Superior temporal gyrus (tissue), 1 donor: ENCODE measurements at regions not wholly inside any gene's neighbourhood (a gene's known extent, or its start where the extent isn't known, plus 50 kb on each side); places are given as distances from the start of the nearest gene placed in this dataset.
"Not testable (repeated sequence)": the region's sequence is repeated elsewhere in the genome, so short reads cannot be mapped to it uniquely, and the experiment has no call there.

Experiments used
- DNase-seq: peaks from one replicate; pipeline ENCODE4 v3.0.0-alpha.2; 2016; ENCODE audit errors: extremely low spot score

- no peak for DNase-seq
Measured at GRCh38 chr15:39025321-39025720, 460.7 kb upstream of the RASGRP1 start.

- no peak for DNase-seq
Measured at GRCh38 chr15:39025881-39026280, 461.3 kb upstream of the RASGRP1 start.

GRCh38 chr15:39028069-39028468 is 463.5 kb upstream of the RASGRP1 start:
- no peak for DNase-seq

- DNase-seq: no peak
Measured at GRCh38 chr15:39029741-39030140, 465.1 kb upstream of the RASGRP1 start.

- DNase-seq: no peak
Measured at GRCh38 chr15:39030291-39031070, 465.9 kb upstream of the RASGRP1 start.

GRCh38 chr15:39031596-39031995 is 467.0 kb upstream of the RASGRP1 start:
- no peak for DNase-seq

- DNase-seq: no peak
Measured at GRCh38 chr15:39034816-39035215, 470.2 kb upstream of the RASGRP1 start.

GRCh38 chr15:39037611-39038010 is 473.0 kb upstream of the RASGRP1 start:
- not testable (repeated sequence) for DNase-seq

- DNase-seq: no peak
Measured at GRCh38 chr15:39040861-39041260, 476.2 kb upstream of the RASGRP1 start.

- no peak for DNase-seq
Measured at GRCh38 chr15:39041979-39042495, 477.4 kb upstream of the RASGRP1 start.

GRCh38 chr15:39051626-39052322 is 487.2 kb upstream of the RASGRP1 start:
- DNase-seq: no peak

GRCh38 chr15:39052323-39052705 is 487.7 kb upstream of the RASGRP1 start:
- no peak for DNase-seq

- no peak for DNase-seq
Measured at GRCh38 chr15:39053480-39053879, 488.9 kb upstream of the RASGRP1 start.

- DNase-seq: no peak
Measured at GRCh38 chr15:39054128-39054732, 489.6 kb upstream of the RASGRP1 start.

- no peak for DNase-seq
Measured at GRCh38 chr15:39056357-39056756, 491.7 kb upstream of the RASGRP1 start.

- DNase-seq: no peak
Measured at GRCh38 chr15:39058351-39059131, 493.9 kb upstream of the RASGRP1 start.

GRCh38 chr15:39059917-39060316 is 495.3 kb upstream of the RASGRP1 start:
- DNase-seq: no peak

- no peak for DNase-seq
Measured at GRCh38 chr15:39061952-39062464, 497.4 kb upstream of the RASGRP1 start.

- no peak for DNase-seq
Measured at GRCh38 chr15:39066677-39067076, 502.1 kb upstream of the RASGRP1 start.

GRCh38 chr15:39074341-39074985 is 506.4 kb upstream of the THBS1 start:
- DNase-seq: no peak

GRCh38 chr15:39075311-39075710 is 505.6 kb upstream of the THBS1 start:
- DNase-seq: no peak
